ENCODE measurements at regions not wholly inside any gene's neighbourhood (a gene's known extent, or its start where the extent isn't known, plus 50 kb on each side); places are given as distances from the start of the nearest gene placed in this dataset.

- no peaks in the 10 kb centered on the region for H3K27me3 ChIP-seq (ENCODE audit: insufficient read depth)
- H2AFZ ChIP-seq (ENCODE audit: low read depth) = no peak overlapping the region
- no peaks in the 10 kb centered on the region; a peak in 1 of 4 replicates for H3K4me1 ChIP-seq (ENCODE audit: control insufficient read depth in 1 of 2, insufficient read depth in 2 of 2, low read depth in 1 of 2, low read length in 1 of 2)
- no peak for DNase-seq
- no peaks in the 10 kb centered on the region for H3K36me3 ChIP-seq (replicated peaks in 1 of 2; ENCODE audit: control insufficient read depth in 1 of 2, insufficient read depth in 2 of 2, low read length in 1 of 2)
- H3K4me2 ChIP-seq = no peak overlapping the region
- WGBS (ENCODE audit: low lambda C conversion rate) = 75% methylated on average over 2 of the region's 2 CpGs
- TF ChIP-seq RAD21 (IDR thresholded peaks at IDR 0.05; ENCODE audit: low read length) (no peak), NRF1 (IDR thresholded peaks at IDR 0.05; ENCODE audit: low read depth, low read length) (no peak), CHD2 (IDR thresholded peaks at IDR 0.05; ENCODE audit: low read length, partially characterized antibody) (no peak), FOXJ3 (CRISPR knock-in tag; IDR thresholded peaks at IDR 0.05) (no peak)
- no peaks in the 10 kb centered on the region for H3K9me3 ChIP-seq
- no peak overlapping the region for H3K27ac ChIP-seq (ENCODE audit: low read depth in 2 of 2, low read length in 1 of 2)
- POLR2A ChIA-PET = no interaction called here
- H3K9ac ChIP-seq = no peak overlapping the region
- CTCF ChIA-PET = interaction anchor here (0.7 to 1.6 kb wide), 4 partner anchors 15 to 201 kb away, joined by 3 to 4 read pairs (median 3); no protein-coding TSS in a partner anchor
- H3K79me2 ChIP-seq (ENCODE audit: insufficient read depth) = no peaks in the 10 kb centered on the region
- no peaks in the 10 kb centered on the region for H4K20me1 ChIP-seq (ENCODE audit: insufficient read depth)
- H3K4me3 ChIP-seq (ENCODE audit: low read depth in 2 of 2, low read length in 1 of 2) = no peak overlapping the region
- H3F3A ChIP-seq (replicated peaks; ENCODE audit: insufficient read depth) = no peaks in the 10 kb centered on the region
- H3K9me2 ChIP-seq = no peaks in the 10 kb centered on the region
Observed at GRCh38 chr13:31964168-31964567, 67.4 kb upstream of the FRY start.

GRCh38 chr13:31965361-31966066 lies 66.1 kb upstream of the FRY start:
- Histone ChIP-seq H3K9ac (no peak overlapping the region), H3K9me3 (no peaks in the 10 kb centered on the region), H3K4me1 (ENCODE audit: control insufficient read depth in 1 of 2, insufficient read depth in 2 of 2, low read depth in 1 of 2, low read length in 1 of 2) (peaks cover 0 to 9% of the 10 kb centered on the region in 2 experiments; a peak in 2 of 4 replicates), H3K79me2 (ENCODE audit: insufficient read depth) (no peaks in the 10 kb centered on the region), H3K27me3 (ENCODE audit: insufficient read depth) (no peaks in the 10 kb centered on the region), H2AFZ (ENCODE audit: low read depth) (no peak overlapping the region), H3K27ac (ENCODE audit: low read depth in 2 of 2, low read length in 1 of 2) (no peak overlapping the region), H4K20me1 (ENCODE audit: insufficient read depth) (no peaks in the 10 kb centered on the region), H3K36me3 (replicated peaks in 1 of 2; ENCODE audit: control insufficient read depth in 1 of 2, insufficient read depth in 2 of 2, low read length in 1 of 2) (no peaks in the 10 kb centered on the region), H3F3A (replicated peaks; ENCODE audit: insufficient read depth) (peaks cover 12% of the 10 kb centered on the region), H3K4me3 (ENCODE audit: low read depth in 2 of 2, low read length in 1 of 2) (no peak overlapping the region), H3K4me2 (no peak overlapping the region), H3K9me2 (no peaks in the 10 kb centered on the region)
- 60% methylated on average over 3 of the region's 3 CpGs for WGBS (ENCODE audit: low lambda C conversion rate)
- no peak for DNase-seq
- POLR2A ChIA-PET = no interaction called here
- CTCF ChIA-PET = interaction anchor here (0.6 kb wide), 2 partner anchors 15 to 54 kb away, joined by 3 read pairs; no protein-coding TSS in a partner anchor
- no peak for TF ChIP-seq FOXJ3 (CRISPR knock-in tag; IDR thresholded peaks at IDR 0.05)
- TF ChIP-seq SMC3 (IDR thresholded peaks at IDR 0.05; ENCODE audit: low read depth, low read length) = no peak
- no peak for TF ChIP-seq YY1 (IDR thresholded peaks at IDR 0.05; ENCODE audit: low read depth)
- no peak for TF ChIP-seq EZH2phosphoT487 (IDR thresholded peaks at IDR 0.05; ENCODE audit: borderline replicate concordance, low read depth)
- TF ChIP-seq GATA2 (CRISPR knock-in tag; IDR thresholded peaks at IDR 0.05) = no peak
- no peak for TF ChIP-seq EP300 (IDR thresholded peaks at IDR 0.05; ENCODE audit: borderline replicate concordance in 1 of 2, low read depth in 1 of 2, low read length in 1 of 2)
- no peak for TF ChIP-seq RXRA (IDR thresholded peaks at IDR 0.05; ENCODE audit: borderline replicate concordance, low read depth)
- no peak for TF ChIP-seq ELF1 (IDR thresholded peaks at IDR 0.05)
- TF ChIP-seq NRF1 (IDR thresholded peaks at IDR 0.05; ENCODE audit: low read depth, low read length) = no peak
- TF ChIP-seq TCF12 (IDR thresholded peaks at IDR 0.05) = no peak
- no peak for TF ChIP-seq CHD2 (IDR thresholded peaks at IDR 0.05; ENCODE audit: low read length, partially characterized antibody)
- TF ChIP-seq, protein P1, sequence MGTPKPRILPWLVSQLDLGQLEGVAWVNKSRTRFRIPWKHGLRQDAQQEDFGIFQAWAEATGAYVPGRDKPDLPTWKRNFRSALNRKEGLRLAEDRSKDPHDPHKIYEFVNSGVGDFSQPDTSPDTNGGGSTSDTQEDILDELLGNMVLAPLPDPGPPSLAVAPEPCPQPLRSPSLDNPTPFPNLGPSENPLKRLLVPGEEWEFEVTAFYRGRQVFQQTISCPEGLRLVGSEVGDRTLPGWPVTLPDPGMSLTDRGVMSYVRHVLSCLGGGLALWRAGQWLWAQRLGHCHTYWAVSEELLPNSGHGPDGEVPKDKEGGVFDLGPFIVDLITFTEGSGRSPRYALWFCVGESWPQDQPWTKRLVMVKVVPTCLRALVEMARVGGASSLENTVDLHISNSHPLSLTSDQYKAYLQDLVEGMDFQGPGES (IDR thresholded peaks at IDR 0.05; ENCODE audit: low read depth, low read length) = no peak
- no peak for TF ChIP-seq JUND (IDR thresholded peaks at IDR 0.05)
- TF ChIP-seq, protein P2, sequence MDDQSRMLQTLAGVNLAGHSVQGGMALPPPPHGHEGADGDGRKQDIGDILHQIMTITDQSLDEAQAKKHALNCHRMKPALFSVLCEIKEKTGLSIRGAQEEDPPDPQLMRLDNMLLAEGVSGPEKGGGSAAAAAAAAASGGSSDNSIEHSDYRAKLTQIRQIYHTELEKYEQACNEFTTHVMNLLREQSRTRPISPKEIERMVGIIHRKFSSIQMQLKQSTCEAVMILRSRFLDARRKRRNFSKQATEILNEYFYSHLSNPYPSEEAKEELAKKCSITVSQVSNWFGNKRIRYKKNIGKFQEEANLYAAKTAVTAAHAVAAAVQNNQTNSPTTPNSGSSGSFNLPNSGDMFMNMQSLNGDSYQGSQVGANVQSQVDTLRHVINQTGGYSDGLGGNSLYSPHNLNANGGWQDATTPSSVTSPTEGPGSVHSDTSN (IDR thresholded peaks at IDR 0.05) = no peak
- no peak for TF ChIP-seq NFIC (IDR thresholded peaks at IDR 0.05; ENCODE audit: borderline replicate concordance)
- no peak for TF ChIP-seq RCOR1 (IDR thresholded peaks at IDR 0.05; ENCODE audit: low read length)
- TF ChIP-seq RAD21 (IDR thresholded peaks at IDR 0.05; ENCODE audit: low read length) = no peak
